Loucy (cell line): ENCODE measurements at regions not wholly inside any gene's neighbourhood (a gene's known extent, or its start where the extent isn't known, plus 50 kb on each side); places are given as distances from the start of the nearest gene placed in this dataset.
"Not testable (repeated sequence)": the region's sequence is repeated elsewhere in the genome, so short reads cannot be mapped to it uniquely, and the experiment has no call there.

Source experiments
- CTCF ChIP-seq: fragments of 200-600 bp; sonication (generic); conservative IDR thresholded peaks from 2 replicates; pipeline ENCODE4 v1.5.1; 2014; ENCODE audit warnings: mild to moderate bottlenecking, antibody characterized with exemption, low read length
- EZH2phosphoT487 ChIP-seq: fragments of 200-600 bp; IDR thresholded peaks from 2 replicates; pipeline ENCODE4 v1.6.1; 2018; ENCODE audit warnings: antibody characterized with exemption, mild to moderate bottlenecking, moderate library complexity, borderline replicate concordance

GRCh38 chr17:22370988-22371387 is 678.7 kb downstream of the KCNJ18 start:
- not testable (repeated sequence) for TF ChIP-seq CTCF, EZH2phosphoT487
